GM19467 (cell line): ENCODE measurements at regions not wholly inside any gene's neighbourhood (a gene's known extent, or its start where the extent isn't known, plus 50 kb on each side); places are given as distances from the start of the nearest gene placed in this dataset.
"Not testable (repeated sequence)": the region's sequence is repeated elsewhere in the genome, so short reads cannot be mapped to it uniquely, and the experiment has no call there.

Experiments used
- ATAC-seq: cut with Tn5 transposase; IDR thresholded peaks from one replicate; pipeline ENCODE4 v1.9.1; 2021; ENCODE audit warnings: mild to moderate bottlenecking, moderate library complexity; ENCODE audit not compliant: unreplicated experiment

DNA sequence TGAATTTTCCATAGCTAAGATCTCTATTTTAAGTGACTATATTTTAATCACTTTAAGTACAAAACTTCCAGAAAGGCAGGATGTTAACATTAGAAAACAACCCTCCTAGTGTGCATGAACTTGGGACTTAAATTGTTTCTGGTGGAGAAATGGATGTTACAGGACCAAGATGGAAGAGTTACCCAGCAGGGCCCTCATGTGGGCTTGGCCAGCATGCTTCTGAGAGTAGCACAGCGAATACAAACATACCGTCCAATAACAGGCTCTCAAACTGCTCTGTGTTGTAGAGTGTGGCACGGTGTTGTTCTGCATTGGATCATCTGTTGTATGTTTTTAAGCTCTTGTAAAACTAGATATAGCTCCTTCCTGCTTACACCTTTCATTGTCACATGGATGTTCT is 346.1 kb upstream of the SMIM21 start:
- no peak for ATAC-seq

DNA sequence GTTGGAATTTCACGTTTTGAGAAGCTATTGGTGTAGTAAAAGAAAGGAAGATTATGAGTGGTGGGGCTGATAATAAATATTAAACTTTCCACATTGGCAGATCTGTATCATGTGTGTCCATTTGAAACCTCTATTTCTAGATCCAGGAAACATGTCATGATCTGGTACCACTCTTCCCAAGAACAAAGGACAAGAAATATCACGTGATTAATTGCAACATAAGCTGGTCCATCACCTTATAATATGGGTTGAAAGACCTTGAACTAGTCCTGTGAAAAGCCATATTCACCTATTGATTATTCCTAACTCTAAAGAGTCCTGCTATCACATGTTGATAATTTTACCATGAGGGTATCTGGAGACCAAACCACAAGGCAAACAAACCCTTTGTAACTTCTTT is 335.3 kb upstream of the SMIM21 start:
- no peak for ATAC-seq

DNA sequence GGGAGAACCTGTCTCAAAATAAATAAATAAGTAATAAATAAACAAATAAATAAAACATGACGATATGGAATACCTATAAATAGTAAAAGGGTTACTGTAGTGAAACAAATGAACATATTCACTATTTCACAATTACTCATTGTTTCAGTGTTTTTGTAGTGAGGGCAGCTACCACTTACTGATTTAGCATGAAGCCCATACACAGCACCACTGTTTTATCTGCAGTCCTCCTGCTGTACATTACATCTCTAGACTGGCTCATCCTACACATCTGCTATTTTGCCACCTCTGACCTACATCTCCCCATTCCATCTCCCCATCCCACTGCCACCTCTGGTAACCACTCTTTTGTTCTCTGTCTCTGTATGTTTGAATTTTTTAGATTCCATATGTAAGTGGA is 332.7 kb upstream of the SMIM21 start:
- no peak for ATAC-seq

DNA sequence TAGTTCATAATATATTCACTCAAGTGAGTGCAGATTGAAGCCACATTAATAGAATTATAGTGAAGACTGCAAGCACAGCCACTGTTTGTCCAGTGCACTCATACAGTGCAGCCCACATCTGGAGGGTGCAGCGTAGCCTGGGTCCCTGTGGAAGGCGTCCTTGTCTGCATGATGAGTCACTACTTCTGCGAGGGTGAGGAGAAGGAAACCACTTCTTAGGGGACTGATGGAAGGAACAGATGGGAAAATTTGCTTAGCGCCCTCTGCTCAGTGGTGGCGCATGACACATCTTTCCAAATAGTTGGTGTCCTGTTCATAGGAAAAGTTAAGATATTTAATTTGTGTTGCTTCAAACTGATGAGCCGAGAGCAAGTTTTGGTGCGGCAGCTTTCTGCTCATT is 330.4 kb upstream of the SMIM21 start:
- ATAC-seq = no peak

DNA sequence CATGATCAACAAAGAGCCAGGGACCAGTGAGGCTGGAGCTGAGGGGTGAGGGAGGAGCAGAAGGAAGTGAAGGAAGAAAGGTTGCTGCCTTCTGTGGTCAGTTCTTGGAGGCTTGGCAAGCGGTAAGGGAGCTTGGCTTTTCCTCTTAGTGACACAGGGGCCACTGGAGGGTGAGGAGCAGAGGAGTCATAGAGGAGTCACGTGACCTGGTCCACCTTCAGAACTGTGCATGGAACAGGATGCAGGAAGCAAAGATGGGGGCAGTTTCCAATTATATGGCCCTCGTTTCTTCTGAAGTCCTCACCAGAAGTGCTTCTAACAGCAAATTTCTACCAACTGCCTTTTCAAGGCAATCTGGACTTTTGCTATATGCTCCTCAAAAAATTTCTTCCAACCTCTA is 326.9 kb upstream of the SMIM21 start:
- no peak for ATAC-seq

DNA sequence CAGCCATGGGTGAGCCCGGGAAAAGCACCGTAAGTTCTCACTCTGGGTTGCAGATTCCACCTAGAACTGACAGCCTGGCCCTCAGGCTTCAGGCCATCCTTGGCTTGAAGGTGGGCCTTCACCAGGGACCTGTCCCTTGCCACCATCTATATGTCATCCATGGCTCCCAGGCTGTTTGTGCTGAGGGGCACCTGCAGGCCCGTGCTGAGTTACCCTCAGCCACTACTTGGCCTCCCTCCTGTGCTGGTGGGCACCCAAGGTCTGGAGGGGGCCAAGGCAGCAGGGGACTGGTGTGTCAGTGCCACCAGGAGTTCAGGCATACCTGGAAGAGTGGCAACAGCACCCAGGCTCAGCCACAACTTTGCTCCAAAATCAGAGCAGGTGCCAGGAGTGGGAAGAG is 326.2 kb upstream of the SMIM21 start:
- no peak for ATAC-seq

DNA sequence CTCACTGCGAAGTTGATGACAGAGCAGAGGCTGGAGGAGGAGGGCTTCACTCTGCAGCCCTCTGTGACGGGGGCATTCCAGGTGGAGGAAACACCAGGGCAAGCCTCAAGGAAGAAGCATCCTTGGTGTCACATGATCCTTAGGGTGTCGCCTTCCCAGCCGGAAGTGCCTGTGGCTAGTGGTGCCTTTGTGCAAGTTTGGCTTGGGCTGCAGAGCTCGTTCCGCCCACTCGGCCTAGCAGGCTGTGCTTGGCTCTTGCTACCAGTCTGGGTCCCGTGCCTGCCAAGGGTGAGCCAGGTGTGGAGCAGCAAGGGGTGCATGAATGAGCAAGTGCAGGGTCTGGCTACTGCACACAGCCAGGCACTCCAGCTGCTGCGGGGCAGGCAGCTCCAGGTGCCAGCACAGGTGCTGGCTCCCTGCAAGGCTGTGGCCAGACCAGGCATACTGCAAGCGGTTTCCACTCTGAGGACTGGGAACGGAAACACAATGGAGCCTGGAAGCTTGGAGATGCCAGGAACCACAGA is 325.3 kb upstream of the SMIM21 start:
- no peak for ATAC-seq

DNA sequence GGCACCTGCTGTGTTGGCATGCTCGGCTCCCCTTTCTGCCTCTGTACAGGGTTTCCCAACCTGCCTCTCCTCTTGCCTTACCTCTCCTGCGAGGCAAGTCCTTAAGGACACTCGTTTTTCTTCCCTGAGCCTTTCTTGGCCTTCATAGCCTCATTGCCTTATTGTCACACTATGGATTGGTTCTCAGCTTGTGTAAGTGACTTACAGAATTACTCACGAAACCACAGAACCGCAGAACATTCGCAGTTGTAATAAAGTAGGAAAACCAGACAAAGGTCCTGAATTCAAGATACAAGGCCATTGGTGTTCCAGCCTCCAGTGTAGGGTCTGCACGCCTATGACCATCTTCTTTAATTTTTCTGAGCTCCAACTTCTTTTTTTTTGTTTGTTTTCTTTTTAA is 317.6 kb upstream of the SMIM21 start:
- ATAC-seq = no peak

DNA sequence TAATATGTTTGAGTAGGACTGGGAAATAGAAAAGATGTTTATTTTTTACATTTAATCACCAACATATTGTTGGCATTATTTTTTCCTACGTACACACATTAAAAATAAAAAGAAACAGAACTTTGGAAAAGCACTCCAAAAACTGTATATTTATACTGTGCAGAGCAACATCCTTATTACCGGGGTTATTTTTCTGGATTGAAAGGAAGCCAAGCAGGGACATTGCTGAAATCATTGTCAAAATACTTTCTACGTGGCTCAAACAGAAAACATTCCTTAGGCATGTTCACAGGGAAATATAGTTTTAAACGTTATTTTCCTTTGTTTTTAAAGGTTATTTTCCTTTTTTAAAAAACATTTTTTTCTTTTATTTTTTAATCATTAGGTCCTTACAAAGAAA is 315.0 kb upstream of the SMIM21 start:
- ATAC-seq = no peak

DNA sequence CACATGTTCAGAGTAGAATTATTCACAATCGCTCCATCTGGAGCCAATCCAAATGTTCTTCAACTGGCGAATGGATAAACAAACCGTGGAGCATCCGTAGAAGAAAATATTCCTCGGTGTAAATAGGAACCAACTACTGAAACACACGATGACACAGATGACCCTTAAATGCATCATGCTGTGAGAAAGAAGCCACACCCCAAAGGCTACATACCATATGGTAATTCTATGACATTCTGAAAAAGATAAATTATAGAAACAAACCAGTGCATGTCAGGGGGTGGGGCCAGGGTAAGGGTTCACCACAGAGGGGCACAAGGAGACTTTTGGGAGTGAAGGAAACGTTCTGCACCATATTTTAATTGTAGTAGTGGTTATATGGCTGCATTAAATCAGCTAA is 312.2 kb upstream of the SMIM21 start:
- no peak for ATAC-seq

DNA sequence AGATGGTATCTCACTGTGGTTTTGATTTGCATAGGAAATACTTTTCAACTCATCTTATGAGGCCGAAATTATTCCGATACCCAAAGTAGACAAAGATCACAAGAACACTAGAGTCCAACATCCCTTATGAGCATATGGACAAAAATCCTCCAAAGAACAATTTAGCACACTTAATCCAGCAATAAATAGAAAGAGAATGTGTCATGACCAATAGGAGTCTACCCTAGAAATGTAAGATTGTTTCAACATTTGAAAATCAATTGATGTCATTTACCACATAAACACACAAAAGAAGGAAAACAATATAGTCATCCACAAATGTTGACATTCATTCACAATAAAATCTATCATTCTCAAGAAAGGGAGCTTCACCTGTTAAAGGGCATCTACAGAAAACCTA is 307.8 kb upstream of the SMIM21 start:
- no peak for ATAC-seq

DNA sequence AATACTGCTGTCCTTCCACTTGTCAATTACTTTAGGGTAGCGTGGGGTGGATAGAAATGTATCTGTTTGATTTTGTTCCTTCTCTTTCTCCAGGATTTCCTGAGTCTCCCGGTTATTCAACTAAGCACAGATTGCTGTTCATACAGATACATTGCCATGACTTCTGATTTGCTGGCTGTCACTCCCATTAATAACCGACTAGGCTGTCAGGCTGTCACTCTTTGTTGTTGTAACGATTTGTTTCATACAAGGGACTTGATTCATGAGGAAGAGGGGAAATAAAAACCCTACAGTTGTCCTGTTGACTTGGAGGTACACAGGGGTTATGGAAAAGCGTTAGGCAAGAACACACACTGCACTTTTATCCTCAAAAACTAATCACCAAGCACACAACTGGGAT is 302.7 kb upstream of the SMIM21 start:
- ATAC-seq = no peak

DNA sequence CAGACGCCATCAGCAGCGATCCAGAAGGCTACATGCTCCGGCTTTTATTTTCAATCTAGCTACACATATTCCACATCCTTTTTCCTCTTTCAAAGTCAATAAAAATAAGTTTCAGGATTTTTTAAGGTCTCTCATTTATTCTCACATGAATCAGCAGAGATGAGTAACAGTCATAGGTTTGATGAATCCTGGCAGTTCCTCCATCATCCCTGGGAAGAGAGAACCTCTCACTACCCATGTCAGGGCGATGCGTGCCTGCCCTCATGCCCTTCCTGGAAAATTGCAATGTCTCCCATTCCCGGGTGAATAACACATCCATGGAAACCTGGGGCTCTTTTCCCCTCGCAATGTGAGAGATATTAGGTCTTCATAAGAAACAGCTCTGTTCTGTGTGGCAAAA is 301.1 kb upstream of the SMIM21 start:
- no peak for ATAC-seq

DNA sequence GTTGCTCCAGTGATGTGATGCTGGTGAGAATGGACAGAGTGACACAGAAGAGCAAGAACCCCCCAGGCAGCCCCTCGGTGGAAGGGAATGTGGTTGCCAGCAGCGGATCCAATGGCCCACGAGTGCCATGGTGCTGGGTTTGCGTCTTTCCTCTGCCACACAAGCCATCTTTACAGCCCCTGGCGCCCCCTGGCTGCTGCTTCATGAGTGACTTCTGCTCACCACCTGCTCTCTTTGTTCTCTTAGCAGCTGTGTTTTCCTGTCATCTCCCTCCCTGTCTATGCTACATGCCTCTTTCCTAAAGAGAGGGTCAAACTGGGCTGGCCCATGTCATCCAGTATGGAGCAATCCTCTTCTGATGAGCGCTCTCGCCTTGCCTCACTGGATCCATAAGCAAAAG is 300.0 kb upstream of the SMIM21 start:
- ATAC-seq = no peak

DNA sequence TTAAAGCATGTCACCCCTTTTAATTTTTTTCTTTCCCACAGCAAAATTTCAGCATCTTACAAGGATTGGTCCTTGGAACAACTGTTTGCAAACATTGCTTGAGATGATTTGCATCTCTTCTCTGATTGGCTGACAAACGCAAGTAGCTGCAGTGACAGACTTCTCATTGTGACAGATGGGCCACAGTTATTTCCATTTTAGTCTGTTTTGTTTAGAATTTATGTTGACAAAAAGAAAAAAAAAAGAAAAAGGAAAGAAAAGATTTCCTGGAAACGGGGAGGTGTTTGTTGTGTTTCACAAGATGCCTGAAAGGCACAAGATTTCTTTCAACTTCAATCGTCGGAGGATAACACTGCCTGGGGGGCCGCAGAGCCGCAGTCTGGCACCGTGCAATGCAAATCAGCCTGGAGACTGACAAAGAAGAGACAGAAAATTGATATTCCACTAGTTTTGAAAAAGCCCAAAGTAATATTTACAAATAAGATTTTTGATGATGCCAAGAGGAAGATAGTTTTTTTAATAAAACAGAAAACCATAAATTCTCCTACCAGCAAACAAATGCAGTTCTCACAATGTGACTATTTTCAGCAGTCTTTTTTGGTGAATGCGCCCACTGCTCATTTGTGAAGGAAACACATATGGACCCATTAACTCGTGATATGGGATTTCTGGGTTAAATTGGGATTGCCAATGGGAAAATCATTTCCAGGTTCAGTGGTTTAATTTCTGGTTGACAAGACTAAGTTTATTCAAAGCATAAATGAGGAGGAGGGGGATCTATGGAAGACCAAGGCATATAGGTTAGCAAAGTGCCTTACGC is 296.2 kb upstream of the SMIM21 start:
- no peak for ATAC-seq

DNA sequence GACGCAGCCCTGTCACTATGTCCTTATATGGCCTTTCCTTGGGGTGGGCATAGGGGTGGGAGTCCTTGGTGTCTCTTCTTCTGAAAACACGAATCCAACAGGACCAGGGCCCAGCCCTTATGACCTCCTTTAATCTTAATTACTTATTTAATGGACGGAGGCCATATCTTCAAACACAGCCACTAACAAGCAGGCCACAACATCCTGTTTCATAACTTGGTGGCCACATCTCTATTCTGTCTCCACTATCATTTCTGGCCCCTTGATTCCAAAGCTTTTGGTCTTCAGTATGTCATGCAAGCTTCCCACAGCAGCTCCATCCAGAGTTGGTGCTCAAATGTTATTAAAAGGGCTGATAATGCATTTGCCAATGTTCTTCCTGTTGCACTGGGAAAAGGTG is 287.3 kb upstream of the SMIM21 start:
- ATAC-seq = no peak

DNA sequence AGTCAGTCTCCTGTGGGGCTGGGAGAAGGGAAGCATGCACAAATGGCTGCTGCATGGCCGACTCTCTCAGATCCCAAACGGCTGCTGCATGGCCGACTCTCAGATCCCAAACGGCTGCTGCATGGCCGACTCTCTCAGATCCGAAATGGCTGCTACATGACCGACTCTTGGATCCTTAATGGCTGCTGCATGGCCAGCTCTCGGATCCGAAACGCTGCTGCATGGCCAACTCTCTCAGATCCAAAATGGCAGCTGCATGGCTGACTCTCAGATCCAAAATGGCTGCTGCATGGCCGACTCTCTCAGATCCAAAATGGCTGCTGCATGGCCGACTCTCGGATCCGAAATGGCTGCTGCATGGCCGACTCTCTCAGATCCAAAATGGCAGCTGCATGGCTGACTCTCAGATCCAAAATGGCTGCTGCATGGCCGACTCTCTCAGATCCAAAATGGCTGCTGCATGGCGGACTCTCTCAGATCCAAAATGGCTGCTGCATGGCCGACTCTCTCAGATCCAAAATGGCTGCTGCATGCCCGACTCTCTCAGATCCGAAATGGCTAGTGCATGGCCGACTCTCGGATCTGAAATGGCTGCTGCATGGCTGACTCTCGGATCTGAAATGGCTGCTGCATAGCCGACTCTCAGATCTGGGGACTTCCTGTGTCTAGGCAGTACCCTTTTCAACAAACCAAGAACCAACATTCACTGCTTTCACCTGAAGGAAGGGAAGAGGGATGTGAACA is 284.8 kb upstream of the SMIM21 start:
- not testable (repeated sequence) for ATAC-seq

DNA sequence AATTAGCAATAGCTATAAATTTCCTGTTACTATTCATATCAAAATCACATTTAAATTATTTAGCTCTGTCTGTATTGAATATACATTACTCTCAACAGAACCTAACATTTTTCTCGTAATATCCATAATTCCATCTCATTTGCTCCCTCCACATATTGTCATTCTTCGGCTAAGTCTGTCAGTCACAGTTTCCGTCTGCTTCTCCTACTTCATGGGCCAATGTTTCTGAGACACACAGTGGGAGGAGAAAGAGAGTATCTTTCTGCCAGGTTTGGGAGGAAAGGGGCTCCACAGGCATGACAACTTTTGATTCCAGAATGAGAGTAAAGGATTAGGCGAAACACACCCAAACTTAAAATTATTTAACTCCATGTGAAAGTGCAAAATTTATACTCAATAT is 273.1 kb upstream of the SMIM21 start:
- no peak for ATAC-seq

DNA sequence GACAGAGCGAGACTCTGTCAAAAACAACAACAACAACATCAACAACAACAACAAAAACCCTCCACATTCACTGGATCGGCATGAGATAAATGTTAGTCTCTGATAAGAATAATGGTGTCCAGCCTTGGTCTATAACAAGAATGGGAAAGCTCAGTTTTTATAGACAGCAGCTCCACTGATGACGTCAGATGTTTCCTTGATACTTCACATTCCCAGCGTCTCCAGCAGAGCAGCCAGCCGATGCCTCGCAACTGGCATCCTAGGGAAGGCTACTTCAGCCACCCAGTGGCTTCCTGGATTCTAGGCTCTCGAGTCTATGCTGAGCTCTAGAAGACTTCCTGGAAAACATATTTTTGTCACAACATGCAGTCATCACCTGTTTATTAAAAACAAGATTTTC is 271.4 kb upstream of the SMIM21 start:
- ATAC-seq = no peak

DNA sequence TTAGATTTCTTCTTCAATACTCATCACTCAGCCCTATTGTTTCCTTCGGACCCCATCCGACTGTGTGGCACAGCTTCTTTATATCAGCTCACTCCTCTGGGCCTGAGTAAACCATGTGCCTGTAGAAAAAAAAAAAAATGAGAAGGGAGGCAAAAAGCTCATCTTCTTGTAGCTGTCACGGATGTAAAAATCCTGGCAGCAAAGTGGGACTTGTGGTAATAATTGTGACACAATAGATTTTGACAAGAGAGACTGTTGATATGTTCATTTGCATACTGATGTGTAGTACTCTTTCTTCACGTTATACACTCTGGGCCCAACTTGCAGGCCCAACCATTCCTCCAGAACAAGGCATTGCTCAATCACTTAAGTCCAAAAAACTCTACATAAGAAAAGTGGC is 270.0 kb upstream of the SMIM21 start:
- no peak for ATAC-seq

DNA sequence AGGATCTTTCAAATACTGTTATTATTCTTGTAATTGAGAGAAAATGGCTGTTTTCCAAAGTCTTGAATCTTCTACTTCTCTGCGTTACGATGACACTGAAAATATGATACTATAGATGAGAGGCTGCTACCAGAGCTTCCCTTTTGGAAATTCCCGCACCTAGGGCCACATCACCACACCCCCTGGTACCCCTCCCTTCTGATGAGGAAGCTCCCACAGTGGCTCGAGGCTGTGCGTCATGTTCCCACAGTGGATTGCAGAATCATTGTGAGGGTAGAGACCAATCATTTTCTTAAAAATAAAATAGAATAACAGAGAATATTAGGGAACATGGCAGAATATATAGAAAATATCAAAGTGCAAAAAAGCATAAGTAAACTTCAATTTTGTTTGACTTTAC is 268.9 kb upstream of the SMIM21 start:
- no peak for ATAC-seq

DNA sequence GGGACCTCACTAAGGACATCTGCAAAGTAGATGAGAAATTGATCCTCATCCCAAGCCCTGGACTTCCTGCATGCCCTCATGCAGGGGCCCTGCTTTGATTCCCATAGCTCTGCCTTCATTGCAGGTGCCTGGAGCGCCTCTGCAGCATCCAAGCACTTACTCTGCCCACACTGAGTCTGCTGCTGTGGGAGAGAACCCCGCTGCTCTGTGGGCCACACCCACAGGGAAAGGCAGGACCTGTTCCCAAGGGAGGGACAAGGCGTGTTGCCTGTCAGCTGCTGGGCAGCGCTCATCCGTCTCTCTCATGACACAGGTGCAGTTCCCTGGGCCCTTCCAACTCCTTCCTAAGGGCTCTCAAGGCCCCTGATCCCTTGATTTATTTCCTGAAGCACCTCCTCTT is 266.8 kb upstream of the SMIM21 start:
- no peak for ATAC-seq
